Lung microvascular endothelial cell (primary cell): ENCODE measurements at regions not wholly inside any gene's neighbourhood (a gene's known extent, or its start where the extent isn't known, plus 50 kb on each side); places are given as distances from the start of the nearest gene placed in this dataset.

Experiments used
- DNase-seq, 2 donors: peaks; one replicate each; pipeline versions ENCODE4 v3.0.0 to v3.0.0-alpha.2; 2010; ENCODE audit warnings: low read depth in 2 of 2

DNA sequence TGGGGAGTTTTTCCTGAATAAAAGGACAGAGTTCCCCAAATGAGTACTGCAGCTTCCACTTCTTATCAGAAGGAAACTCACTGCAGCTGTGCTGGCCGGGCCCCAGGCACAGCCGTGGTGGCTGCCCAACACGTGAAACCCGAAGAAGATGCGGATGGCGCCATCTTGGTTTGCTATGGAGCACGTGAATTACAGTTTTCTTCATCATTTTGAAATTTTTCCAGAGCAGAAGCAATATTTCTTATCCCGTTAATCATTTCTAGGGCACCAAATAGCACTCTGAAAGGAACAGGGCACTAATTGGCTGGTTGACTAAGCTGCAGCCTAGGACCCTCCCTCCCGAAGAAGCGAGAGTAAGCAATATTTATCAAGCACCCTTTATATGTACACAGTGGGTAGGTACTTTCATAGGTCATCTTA, 63.2 kb upstream of the EPS8L3 start:
- no peak for DNase-seq

DNA sequence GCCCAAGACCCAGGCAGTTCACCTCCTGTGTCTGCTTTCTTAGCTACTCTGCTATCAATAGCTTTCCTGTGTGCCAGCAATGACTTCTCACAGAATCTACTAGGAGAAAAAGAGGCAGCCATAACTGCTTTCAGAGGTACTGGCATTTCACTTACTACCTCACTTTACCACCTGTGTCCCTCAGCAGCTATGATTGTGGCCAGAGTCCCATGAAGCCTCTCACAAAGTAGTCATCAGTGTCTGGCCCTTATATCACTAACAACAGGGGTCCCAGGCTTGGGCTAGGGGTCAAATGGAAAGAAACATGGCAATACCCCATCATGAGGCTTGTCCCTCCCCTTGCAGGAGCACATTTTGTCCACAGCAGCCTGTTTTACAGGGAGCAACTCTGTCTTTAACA, 62.7 kb upstream of the EPS8L3 start:
- DNase-seq, result no peak

DNA sequence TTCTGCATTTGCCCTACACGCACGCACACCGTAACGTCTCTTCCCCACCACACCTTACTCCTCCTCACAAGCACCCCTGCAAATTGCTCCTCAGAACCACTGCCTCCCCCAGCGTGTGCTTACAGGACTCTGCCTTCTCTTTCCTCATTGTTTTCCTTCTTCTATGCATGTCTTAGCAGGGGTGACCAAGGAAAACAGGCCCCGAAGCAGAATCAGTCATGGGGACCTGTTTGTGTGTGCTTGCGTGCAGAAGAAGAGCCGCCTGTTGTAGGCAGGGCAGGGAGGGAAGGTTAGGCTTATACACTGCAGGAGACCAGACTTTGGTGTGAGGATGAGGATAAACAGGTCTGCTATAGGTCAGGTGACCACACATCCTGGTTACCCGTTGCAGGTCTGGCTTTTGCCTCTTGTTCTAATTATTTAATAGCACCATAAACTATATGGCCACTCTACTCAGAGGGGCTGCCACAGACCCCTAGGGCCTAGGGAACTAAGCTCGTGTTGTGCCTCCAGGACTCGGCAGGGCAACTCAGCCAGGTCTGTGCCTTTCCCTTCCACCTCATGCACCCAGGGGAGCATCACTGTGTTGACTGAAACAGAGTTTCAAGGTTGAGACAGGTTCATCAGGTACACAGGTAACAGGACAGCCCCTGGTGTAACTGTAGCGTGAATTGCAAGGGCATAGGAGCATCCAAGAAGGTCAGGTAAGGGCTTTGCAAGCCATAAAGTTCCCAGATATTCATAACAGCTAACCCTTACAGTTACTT, 60.8 kb upstream of the EPS8L3 start:
- no peak for DNase-seq

DNA sequence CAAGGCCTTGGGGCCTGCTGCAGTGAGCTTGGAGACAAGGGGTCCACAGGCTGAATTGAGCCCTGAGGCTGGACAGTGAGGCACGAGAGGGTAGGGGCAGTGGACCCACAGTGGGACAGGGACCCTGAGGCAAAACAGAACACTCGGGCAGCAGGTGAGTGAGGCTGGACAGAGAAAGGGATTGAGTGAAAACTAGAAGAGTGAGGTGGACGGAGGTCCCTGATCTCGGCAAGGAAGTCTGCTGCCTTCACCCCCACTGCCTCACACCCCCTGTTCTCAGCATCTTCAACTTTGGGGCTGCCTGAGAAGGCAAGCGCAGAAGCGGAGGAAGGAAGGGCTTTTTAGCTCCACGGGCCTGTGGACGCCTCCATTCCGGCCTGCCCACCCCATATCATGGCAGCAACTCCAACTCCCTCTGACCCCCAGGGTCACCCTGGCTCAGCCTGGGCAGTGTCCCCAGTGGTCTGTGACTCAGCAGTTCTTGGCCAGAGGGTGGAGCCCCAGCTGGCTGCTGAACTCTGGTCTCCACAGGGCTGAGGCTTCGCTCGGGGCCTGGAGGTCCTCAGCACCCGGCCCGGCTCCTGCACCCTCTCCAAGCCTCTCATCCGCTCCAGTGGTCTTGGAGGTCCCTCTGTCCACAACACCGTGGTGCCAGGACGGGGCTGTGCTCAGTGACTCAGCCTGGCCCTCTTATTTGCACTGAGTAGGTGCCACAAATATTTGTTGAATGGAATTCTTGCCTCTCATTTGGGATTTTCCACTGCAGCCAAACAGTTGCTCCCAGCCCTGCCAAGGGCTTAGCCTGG, 60.0 kb upstream of the EPS8L3 start:
- peak; percentile 27 to 32 for DNase-seq

DNA sequence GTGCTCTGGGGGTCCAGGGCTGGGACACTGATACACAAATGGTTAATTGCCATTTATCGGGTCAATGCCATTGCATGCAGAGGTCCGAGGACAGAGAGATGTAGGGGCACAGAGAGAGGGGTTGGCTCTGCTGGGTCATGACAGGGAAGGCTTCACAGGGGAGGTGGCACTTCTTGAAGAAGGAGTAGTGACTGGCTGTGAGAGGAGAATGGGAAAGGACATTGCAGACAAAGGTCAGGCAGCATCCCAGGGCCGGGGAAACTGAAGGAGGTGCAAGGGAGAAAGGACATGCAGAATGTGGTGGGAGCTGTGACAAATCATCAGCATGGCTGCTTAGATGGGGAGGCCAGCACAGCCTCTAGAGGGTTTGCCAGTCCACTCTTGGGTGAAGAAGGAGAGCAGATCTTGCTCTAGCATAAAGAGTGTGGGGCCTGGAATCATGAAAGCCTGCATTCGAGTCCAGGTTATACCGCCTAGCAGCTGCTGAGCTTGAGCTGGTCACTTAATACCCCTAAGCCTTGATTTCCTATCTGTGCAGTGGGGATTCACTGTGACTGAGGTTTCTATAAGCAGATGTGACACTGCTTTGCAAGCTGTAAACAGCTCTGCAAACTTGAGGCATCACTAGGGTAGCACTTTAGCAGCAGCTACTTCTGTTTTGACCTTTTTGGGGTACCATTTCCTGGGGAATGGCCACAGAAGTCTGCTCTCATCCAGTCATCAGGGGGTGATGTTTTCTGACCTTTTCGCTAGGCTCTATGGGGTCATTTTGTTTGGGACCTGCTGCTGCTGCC, 59.2 kb upstream of the EPS8L3 start:
- no peak for DNase-seq

DNA sequence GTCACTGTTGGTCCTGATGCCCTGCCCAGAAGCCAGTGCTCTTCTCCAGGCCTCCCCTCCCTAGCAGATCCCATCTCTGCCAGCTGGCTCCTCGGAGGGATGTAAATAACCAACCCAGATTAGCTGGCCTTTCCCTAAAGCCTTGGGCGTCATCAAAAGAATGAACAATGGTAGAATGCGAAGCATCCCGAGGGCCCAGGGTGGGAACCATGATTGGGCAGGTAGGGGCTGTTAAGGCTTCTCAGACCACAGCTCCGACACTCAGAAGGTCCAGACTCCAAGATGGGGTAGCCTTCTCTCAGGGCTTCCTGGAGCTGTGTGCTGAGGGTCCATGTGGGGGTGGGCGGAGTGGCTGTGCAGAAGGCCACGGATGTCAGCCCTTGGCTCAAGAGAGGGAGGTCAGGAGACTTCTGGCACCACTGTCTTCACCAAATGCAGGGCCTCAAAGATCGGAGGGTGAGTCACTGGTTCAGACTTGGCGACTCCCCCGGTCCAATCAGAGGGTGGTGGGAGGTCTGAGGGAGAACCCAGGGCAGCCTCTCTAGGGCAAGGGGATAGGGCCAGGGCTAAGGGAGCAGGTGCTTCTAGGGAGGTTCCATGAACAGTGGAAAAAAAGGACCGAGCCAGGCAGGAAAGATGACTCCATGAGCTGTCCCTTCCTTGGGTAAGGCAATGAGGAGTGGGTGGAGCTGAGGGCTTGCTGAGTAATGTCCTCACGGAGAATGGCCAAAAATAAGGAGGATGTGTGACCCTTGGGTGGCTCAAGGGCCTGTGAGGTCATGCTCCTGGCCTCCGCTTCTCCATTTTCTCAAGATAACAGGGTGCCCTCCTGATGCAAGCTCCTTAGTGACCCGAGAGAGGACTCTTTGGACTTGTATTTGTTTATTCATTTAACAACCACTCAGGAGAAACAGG, 58.4 kb upstream of the EPS8L3 start:
- peak in 1 of 2 donors; percentile 48 for DNase-seq

DNA sequence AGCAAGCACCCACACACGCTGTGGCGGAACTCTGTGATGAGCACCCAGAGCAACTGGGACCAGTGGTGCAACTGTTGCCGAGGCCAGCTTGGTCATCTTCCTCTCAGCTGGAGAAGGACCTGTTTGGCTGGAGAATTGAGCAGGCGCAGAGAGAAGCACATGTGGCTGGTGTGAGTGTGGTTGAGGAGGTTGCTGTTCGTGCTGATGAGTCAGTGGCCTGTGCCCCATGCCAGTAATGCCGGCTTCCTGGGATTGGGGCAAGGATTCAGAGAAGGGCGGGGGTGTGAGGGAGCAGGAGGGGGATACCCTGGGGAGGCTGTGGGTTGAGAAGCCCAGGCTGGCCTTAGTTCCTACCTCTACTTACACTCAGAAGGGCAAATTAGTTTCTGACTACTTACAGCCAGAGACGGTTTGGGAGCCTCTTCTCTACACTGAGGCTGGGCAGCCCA, 57.5 kb upstream of the EPS8L3 start:
- peak; percentile 31 to 90 for DNase-seq

DNA sequence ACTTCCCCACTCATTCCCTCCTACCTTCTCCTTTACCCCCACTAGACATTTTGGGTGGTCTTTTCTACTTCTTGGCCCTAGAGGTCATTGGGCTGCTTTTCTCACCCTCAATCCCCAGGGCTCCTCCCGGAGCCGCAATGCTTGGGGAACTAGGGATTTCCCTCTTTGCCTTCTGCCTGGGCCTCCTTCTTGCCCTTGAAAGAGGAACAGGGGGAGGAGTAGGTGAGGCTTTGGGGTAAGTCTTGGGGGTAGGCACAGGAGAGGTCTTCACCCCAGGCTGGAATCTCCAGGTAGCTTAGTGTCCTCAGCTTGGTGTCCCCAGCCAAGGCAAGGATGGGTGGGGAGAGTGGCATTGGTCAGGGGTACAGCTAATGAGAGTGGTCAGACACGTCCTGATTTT, 56.2 kb upstream of the EPS8L3 start:
- DNase-seq, result no peak

DNA sequence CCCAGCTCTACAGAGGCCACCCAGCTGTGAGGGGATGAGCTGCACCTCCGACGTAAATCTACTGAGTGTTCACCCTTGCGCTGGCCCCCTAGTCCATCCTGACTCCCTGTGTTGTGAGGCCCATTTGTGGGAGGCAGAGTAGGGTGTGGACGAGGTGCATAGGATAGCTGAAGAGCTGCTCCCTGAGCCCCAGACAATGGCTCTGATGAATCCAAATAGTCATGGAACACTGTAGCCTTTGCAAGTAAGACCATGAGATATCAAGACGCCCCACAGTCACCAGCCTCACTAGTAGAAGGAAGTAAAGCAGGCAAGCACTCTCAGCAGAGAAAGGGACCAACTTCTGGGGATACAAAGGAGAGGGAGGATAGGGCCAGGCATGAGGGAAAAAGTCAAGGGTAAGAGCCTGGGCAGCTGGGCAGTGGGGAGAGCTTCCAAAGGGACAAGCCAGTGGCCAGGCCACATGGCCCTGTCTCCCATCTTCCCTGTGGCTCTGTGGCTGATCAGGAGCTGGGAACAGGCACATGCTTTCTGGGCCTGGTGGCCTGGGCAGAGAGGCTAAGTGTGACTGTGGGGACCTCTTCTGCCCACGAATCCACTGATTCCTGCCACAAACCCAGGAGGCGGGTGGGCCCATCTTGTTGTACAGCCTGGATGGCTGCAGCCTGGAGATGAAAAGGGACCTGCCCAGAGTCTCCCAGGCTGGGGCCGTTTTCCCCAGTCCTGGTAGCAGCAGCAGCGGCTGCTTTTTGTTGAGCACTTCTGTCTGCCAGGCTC, 55.5 kb upstream of the EPS8L3 start:
- DNase-seq, result no peak

DNA sequence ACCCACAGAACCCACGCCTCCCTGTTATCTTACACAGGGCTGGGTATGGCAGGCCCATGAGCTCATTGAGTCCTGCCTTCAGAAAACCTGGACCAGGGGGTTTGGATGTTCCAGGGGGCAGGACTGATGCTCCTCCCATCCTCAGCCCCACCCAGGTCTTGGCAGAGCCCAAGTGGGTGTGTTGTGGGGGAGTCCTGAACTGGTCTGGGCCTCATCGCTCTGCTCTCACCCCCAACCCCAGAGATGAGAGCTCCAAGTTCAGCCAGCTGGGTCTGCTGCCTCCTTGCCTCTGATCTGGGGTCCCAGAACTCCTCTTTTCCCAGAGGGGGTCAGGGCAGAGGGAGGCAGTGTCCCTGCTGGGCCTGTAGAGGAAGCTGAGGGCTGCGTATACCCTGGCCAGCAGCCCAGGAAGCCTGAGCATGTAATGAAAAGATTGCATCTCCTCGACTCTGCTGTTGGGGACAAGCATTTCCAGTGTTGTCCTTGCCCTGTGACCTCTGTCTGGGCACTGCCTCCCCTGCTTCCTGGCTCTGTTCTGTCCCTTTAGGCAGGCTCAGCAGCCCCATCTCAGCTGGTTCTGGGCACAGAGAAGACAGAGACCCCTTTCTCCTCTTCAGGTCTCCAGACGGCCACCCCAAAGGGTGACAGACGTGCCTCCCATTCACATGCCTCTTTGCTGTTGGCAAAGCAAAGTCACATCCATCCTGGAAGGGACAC, 54.7 kb upstream of the EPS8L3 start:
- DNase-seq, result no peak

DNA sequence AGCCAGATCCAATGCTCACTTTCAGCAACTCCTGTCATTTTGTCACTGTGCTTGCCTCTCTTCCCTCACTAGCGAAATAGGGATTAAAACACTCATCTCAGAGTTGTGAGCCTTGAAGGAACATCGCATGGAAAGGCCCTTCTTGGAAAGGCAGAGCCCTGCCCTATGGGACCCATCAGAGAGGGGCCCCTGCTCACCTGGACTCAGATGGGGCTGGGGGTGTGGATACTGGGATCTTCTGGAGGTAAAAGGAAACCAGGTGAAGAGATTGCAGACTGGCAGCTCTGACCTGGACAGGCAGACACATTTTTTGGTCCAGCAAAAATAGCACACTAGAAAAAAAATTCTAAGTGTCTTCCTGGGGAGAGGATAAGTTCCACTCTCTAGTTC, 54.2 kb upstream of the EPS8L3 start:
- no peak for DNase-seq

DNA sequence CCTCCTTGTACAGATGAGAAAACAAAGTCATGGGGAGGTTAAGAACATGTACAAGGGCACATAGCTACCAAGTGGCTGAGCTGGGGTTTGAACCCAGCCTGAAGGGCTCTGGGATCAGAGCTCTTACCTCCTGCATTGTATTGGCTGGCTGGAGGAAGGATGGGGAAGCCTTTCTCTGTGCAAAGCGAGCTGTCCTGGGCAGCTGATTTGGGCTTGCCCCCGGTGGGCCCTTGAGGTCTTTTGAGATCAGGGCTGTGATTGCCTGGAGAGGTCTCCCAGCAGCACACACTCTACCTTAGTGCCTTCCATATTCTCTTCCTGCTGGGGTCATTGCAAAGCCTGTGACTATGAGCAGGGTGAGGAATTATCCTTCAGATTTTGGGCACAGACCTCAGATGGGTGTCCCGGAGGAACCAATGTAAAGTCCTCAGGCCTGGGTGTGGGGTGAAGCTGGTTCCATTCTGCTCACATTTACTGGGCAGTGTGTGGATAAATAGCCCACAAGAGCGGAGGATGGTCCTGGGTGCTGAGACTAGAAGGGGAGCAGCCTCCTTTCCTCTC, 53.3 kb upstream of the EPS8L3 start:
- no peak for DNase-seq

DNA sequence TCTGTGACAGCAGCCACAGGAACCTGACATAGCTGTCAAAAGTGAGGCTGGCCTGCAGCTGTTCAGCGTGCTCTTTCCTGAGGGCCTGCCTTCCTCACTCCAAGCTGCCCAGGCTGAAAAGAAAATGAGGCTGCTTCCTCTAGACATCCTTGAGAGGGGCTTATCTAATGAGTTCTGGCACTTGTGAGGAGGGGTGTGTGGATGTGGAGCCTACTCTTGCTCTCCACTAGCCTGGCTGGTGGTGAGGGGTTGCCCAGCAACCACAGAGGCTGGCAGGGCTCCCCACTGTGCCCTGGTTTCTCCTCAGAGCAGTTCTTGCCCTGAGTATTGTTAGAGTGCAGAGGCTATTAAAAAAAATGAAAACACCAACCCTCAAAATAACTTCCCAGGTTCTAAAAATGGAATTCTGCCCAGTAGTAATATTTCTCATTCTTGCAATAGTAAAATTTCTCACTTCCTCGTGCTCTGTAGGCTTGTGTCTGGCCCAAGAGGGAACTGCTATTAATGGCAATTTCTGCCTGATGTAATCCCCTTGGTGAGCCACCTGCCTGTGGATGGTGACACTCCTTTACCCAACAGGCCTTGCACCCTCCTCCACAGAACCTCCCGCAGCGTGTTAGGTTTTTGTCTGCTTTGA, 52.6 kb upstream of the EPS8L3 start:
- no peak for DNase-seq

DNA sequence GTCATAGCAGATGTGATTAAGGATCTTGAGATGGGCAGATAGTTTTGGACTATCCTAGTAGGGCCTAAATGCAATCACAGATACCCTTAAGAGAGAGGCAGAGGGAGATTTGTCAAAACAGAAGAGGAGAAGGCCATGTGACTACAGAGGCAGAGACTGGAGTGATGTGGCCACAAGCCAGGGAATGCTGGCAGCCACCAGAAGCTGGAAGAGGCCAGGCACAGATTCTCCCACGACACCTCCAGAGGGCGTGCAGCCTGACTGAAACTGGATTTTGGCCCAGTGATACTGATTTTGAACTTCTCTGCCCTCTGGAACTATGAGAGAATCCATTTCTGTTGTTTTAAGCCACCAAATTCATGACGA, 52.1 kb upstream of the EPS8L3 start:
- no peak for DNase-seq

DNA sequence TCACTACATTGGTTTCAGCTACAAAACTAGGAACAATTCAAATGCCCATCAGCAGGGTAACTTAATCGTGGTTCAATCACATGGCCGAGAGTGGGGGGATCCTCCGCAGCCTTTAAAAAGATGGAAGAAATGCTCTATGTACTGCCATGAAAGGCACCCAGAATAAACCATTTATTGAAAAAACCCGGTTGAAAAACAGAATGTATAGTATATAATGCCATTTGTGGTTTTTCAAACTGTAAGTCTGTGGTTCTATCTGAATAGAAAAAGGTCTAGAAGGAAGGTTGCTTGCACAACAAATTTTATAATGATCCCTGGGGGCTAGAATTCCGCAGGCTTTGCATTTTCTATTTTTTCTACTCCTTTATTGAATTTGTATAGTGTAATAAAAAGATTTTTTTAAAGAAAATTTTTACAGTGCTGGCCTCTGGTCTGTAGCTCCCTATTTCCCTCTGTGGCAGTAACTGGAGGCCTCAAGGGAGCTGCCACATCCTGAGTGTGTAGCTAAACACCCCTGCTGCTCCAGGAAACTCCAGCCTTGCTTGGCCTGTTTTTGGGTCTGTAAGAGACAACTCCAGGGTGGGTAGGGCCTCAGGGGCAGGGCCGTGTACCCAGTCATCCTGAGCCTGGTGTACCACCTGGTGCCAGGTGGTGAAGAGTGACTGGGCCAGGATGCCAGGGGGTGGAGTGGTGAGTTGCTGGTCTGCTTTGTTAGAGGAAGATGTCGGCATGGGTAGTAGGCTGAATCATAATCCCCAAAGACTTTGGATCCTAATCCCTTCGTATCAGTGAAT, 51.5 kb upstream of the EPS8L3 start:
- no peak for DNase-seq

DNA sequence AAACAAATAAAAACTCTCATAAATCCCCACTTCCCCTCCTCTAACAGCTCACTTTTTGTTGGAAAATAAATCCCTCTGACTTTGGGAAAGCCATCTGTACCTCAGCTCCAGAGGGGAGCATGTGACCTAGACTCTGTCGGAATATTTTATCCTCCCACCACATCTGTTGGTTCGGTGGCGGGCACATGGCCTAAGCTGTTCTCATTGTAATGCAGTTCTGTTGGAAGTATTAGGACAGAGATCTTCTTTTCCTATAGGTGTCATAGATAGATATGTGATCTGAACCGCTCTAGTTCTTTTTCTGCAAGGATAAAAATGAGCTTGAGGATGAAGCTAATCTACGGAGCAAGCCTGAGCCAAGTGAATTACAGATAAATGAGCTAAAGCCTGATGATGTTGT, 50.5 kb upstream of the EPS8L3 start:
- DNase-seq, result no peak
